Thyroid gland (tissue), 4 donors: ENCODE measurements at regions not wholly inside any gene's neighbourhood (a gene's known extent, or its start where the extent isn't known, plus 50 kb on each side); places are given as distances from the start of the nearest gene placed in this dataset.

Experiments
- DNase-seq, 2 donors: peaks; one replicate each; pipeline ENCODE4 v3.0.0-alpha.2; 2019
- H3K27ac ChIP-seq, 3 donors: fragments of 200-600 bp; sonication (generic); 1 replicate in 2 of 3; 2 replicates in 1 of 3; pipeline ENCODE4 v1.5.1; 2016 to 2019; ENCODE audit warnings: mild to moderate bottlenecking in 1 of 3, moderate library complexity in 1 of 3
- H3K27me3 ChIP-seq: fragments of 200-600 bp; sonication (generic); one replicate; pipeline ENCODE4 v1.5.1; 2019
- H3K36me3 ChIP-seq, 2 donors: fragments of 200-600 bp; sonication (generic); one replicate each; pipeline ENCODE4 v1.5.1; 2016 to 2019
- H3K4me1 ChIP-seq, 2 donors: fragments of 200-600 bp; sonication (generic); one replicate each; pipeline ENCODE4 v1.5.1; 2017 to 2019
- H3K4me3 ChIP-seq, 3 donors: fragments of 200-600 bp; sonication (generic); replicated peaks in 1 of 3; 1 replicate in 2 of 3; 2 replicates in 1 of 3; pipeline ENCODE4 v1.5.1; 2016; ENCODE audit warnings: mild to moderate bottlenecking in 1 of 3
- H3K9me3 ChIP-seq: fragments of 200-600 bp; sonication (generic); one replicate; pipeline ENCODE4 v1.5.1; 2017
- POLR2A ChIP-seq, 2 donors: fragments of 450-650 bp; IDR thresholded peaks; one replicate each; pipeline ENCODE4 v1.6.1; 2017; ENCODE audit warnings: antibody characterized with exemption in 2 of 2, mild to moderate bottlenecking in 2 of 2, moderate library complexity in 1 of 2
- WGBS, 2 donors: methylation state at CpG; one replicate each; pipeline ENCODE4 v1.1.5; 2017; 5-methylcytosine and 5-hydroxymethylcytosine counted together
- intact Hi-C: fragments of 100-400 bp; cut with DNase I; formaldehyde crosslinking; loops from one replicate; pipeline ENCODE4 v1.15.1; 2023
- TF ChIP-seq, protein P1 (sequence below), 6 experiments: fragments of 200-600 bp in 3 of 6; fragments of 450-650 bp in 3 of 6; sonication (generic) in 3 of 6; IDR thresholded peaks; one replicate each; pipeline ENCODE4 v1.5.1; 2016 to 2019; ENCODE audit warnings: antibody characterized with exemption in 6 of 6, mild to moderate bottlenecking in 2 of 6, inconsistent platforms in 1 of 6, moderate library complexity in 1 of 6

DNA sequence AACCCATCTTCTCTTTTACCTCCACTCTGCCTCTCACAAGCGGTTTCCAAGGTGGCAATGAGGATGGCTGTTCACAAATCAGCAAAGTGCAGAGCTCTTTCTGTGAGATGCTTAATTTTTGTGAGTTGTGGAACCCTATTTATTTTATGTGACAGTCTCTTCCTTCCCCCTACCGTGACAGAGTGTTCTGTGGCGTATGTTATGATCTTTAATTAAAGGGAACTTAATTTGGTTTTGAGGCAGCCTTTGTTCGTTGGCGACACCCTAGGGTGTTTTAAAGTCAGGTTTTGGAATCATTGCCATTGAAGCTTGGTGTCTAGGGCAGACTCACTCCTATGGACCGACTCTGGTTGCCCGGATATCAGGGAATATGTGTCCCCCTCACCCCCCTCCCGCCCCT is 83.3 kb upstream of the IRX3 start:
- 84 to 87% methylated on average over 8 of the region's 8 CpGs for WGBS, 2 donors

DNA sequence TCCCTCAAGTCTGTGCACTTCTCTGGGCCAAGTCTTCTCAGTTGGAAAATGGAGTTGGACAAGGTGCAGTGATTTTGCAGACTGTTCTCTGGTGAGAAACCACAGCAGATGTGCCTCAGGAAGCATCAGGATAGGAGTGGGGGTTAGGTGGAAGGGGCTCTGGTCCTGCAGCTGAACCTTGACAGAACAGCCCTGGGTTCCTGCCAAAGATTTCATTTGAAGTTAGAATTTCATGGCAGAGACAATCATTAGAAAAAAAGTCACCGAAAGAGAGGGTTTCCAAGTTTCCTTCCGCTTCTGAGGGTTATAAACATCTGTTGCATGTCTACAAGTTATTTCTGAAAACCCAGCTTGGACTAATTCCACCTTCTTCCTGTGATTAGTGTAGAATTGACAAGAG is 80.4 kb upstream of the IRX3 start:
- intact Hi-C loops = no loop called here
- TF ChIP-seq, protein P1, sequence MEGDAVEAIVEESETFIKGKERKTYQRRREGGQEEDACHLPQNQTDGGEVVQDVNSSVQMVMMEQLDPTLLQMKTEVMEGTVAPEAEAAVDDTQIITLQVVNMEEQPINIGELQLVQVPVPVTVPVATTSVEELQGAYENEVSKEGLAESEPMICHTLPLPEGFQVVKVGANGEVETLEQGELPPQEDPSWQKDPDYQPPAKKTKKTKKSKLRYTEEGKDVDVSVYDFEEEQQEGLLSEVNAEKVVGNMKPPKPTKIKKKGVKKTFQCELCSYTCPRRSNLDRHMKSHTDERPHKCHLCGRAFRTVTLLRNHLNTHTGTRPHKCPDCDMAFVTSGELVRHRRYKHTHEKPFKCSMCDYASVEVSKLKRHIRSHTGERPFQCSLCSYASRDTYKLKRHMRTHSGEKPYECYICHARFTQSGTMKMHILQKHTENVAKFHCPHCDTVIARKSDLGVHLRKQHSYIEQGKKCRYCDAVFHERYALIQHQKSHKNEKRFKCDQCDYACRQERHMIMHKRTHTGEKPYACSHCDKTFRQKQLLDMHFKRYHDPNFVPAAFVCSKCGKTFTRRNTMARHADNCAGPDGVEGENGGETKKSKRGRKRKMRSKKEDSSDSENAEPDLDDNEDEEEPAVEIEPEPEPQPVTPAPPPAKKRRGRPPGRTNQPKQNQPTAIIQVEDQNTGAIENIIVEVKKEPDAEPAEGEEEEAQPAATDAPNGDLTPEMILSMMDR (IDR thresholded peaks at IDR 0.05) = no peak
- no peak for TF ChIP-seq POLR2A (IDR thresholded peaks at IDR 0.05)
- Histone ChIP-seq H3K4me3 (no peak overlapping the region), H3K27ac (no peak overlapping the region), H3K27me3 (no peaks in the 10 kb centered on the region), H3K4me1 (peaks cover 0 to 10% of the 10 kb centered on the region in 2 donors), H3K9me3 (no peaks in the 10 kb centered on the region), H3K36me3 (no peaks in the 10 kb centered on the region)
- no peak for DNase-seq
- 62 to 73% methylated on average over 2 of the region's 2 CpGs for WGBS, 2 donors

More for the DNA sequence above, 83.3 kb upstream of the IRX3 start:
- Histone ChIP-seq H3K4me3 (no peak overlapping the region), H3K36me3 (no peaks in the 10 kb centered on the region), H3K9me3 (no peaks in the 10 kb centered on the region), H3K4me1 (peaks cover 0 to 10% of the 10 kb centered on the region in 2 donors), H3K27me3 (no peaks in the 10 kb centered on the region), H3K27ac (no peak overlapping the region)
- TF ChIP-seq, protein P1 (IDR thresholded peaks at IDR 0.05) = no peak
- no peak for DNase-seq
- intact Hi-C loops = no loop called here

DNA sequence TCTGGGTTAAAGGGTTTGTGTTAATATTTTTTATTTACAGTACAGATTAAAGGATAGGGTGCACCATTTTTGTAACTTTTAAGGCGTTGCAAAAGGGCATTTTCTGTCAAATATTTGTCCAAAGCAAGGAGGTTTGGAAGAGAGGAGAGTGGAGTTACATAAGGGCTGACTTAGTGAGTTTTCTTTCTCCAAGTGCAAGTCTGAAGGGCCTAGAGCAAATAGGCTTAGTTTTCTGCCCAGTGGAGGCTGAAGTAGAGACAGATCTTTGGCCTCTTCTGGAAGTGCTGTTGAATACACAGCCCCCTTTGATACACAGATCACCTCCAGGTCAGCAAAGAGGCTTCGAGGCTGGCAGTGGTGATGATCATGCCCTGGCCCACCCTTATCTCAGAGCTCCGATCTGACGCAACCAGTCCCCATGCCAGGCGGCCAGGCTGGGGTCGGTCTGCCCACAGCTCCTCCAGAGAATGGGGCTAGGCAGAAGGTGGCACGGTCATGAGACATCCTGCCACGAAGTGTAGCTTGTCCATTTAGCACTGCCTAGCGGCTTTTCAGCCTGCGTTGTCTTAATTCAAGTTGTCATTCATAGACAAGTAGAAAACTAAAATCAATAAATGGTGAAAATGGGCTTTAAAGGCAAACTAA is 79.5 kb upstream of the IRX3 start:
- DNase-seq = no peak
- Histone ChIP-seq H3K27ac (no peak overlapping the region), H3K27me3 (no peaks in the 10 kb centered on the region), H3K4me3 (no peak overlapping the region), H3K4me1 (peaks cover 0 to 8% of the 10 kb centered on the region in 2 donors), H3K9me3 (no peaks in the 10 kb centered on the region), H3K36me3 (no peaks in the 10 kb centered on the region)
- WGBS, 2 donors = 88 to 91% methylated on average over 10 of the region's 10 CpGs
- intact Hi-C loops = no loop called here
- TF ChIP-seq, protein P1 (IDR thresholded peaks at IDR 0.05) = no peak
- no peak for TF ChIP-seq POLR2A (IDR thresholded peaks at IDR 0.05)

DNA sequence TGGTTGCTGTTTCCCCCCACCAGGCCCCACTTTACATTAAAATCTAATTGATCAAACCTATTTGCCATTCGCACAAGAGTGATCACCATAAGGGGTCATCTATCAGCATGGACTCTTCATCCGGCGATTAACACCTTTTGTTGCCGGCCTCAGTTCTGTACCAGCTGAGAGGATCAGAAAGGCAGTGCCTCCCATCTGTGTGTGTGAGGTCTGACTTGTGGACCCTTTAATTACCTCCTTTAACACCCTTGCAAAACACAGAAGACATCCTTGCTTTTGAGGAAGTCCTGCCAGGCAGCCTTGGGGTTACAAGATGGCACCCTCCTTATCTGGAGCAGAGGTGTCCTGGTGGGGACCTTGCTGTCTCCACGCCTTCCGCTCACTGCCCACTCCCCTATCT is 77.2 kb upstream of the IRX3 start:
- Histone ChIP-seq H3K36me3 (no peaks in the 10 kb centered on the region), H3K9me3 (no peaks in the 10 kb centered on the region), H3K27ac (no peak overlapping the region), H3K4me1 (no peaks in the 10 kb centered on the region), H3K27me3 (no peaks in the 10 kb centered on the region), H3K4me3 (no peak overlapping the region)
- TF ChIP-seq, protein P1 (IDR thresholded peaks at IDR 0.05) = no peak
- no peak for TF ChIP-seq POLR2A (IDR thresholded peaks at IDR 0.05)
- intact Hi-C loops = no loop called here
- no peak for DNase-seq
- WGBS, 2 donors = 95 to 96% methylated on average over 6 of the region's 6 CpGs

DNA sequence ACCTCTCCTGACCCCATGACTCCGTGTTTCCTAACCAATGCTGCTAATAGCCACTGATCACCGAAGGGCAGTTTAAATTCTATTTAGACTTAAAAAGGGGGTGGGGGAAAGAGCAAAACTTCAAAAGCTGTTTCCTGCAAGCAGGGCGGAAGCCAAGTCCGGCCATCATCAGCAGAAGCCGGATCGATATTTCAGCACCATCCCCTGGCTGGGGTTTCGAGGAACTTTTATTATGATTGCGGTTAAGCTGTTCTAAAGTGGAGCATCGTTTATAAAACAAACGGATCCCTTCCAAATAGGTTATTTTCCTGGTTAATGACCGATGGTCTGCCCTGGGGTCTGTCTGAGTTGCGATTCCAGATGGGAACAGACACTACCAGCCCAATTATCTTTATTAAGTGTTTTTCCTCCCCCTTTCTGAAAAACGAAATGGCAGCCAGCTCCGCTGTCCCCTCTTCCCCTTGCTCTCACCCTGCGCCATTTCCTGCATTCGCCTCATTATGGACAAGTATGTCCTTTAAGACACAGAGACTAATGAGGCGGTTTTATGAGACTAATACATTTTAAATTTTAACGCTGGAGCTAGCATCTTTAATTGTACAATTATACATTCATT is 76.1 kb upstream of the IRX3 start:
- intact Hi-C loops = no loop called here
- no peak for TF ChIP-seq POLR2A (IDR thresholded peaks at IDR 0.05)
- TF ChIP-seq, protein P1 (IDR thresholded peaks at IDR 0.05) = no peak
- Histone ChIP-seq H3K4me1 (no peaks in the 10 kb centered on the region), H3K27ac (no peak overlapping the region), H3K27me3 (no peaks in the 10 kb centered on the region), H3K36me3 (no peaks in the 10 kb centered on the region), H3K9me3 (no peaks in the 10 kb centered on the region), H3K4me3 (no peak overlapping the region)
- DNase-seq = no peak
- 57 to 61% methylated on average over 18 of the region's 18 CpGs for WGBS, 2 donors
